ENCODE measurements at regions not wholly inside any gene's neighbourhood (a gene's known extent, or its start where the extent isn't known, plus 50 kb on each side); places are given as distances from the start of the nearest gene placed in this dataset.

DNA sequence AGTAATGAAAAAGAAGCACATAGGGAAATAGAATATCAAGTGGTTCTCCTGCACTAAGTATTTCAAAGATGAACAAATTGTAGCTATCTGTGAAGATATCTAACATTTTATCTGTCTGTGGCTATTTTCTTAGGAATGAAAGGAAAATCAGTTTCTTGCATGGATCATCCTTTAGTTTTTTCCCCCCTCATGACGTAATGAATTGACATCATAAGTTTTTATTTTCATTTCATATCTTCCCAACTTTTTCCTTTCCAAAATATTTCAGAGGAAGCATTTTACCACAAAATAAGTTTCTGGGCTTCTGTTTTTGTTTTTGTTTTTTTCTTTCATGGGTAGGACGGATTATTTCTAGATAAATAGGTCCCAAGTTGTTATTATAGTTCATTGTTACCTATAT, 996.6 kb downstream of the TMEM121 start (continued):
- TF ChIP-seq, protein P1, sequence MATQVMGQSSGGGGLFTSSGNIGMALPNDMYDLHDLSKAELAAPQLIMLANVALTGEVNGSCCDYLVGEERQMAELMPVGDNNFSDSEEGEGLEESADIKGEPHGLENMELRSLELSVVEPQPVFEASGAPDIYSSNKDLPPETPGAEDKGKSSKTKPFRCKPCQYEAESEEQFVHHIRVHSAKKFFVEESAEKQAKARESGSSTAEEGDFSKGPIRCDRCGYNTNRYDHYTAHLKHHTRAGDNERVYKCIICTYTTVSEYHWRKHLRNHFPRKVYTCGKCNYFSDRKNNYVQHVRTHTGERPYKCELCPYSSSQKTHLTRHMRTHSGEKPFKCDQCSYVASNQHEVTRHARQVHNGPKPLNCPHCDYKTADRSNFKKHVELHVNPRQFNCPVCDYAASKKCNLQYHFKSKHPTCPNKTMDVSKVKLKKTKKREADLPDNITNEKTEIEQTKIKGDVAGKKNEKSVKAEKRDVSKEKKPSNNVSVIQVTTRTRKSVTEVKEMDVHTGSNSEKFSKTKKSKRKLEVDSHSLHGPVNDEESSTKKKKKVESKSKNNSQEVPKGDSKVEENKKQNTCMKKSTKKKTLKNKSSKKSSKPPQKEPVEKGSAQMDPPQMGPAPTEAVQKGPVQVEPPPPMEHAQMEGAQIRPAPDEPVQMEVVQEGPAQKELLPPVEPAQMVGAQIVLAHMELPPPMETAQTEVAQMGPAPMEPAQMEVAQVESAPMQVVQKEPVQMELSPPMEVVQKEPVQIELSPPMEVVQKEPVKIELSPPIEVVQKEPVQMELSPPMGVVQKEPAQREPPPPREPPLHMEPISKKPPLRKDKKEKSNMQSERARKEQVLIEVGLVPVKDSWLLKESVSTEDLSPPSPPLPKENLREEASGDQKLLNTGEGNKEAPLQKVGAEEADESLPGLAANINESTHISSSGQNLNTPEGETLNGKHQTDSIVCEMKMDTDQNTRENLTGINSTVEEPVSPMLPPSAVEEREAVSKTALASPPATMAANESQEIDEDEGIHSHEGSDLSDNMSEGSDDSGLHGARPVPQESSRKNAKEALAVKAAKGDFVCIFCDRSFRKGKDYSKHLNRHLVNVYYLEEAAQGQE (IDR thresholded peaks at IDR 0.05) = no peak
- TF ChIP-seq JUND (IDR thresholded peaks at IDR 0.05) (no peak), HNF4G (IDR thresholded peaks at IDR 0.05) (no peak), RAD21 (IDR thresholded peaks at IDR 0.05) (no peak), YY1 (IDR thresholded peaks at IDR 0.05) (no peak), GABPA (IDR thresholded peaks at IDR 0.05 in 1 of 2, conservative IDR thresholded peaks at IDR 0.05 in 1 of 2) (no peak), HNF4A (conservative IDR thresholded peaks at IDR 0.05) (no peak)

DNA sequence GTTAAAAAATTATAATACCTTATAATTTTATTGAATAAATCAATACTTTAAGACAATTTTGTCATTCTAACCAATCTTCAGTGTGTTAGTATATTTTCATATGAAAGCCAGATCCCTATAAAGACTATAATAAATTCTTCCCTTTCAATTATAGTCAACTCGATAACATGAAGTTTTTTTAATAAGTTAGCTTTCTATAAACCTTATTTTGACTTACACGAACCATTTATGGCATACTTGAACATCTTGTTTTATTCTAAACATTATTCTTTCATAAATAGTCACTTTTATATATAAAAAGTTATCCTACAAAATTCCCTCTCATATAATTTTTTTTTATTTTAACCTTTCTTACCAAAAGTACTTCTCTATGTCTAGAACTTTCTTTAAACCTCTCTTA, 1002.3 kb downstream of the TMEM121 start:
- Histone ChIP-seq H3K36me3 (ENCODE audit: control insufficient read depth in 4 of 4, insufficient read depth in 3 of 4, low read depth in 1 of 4, low read length in 3 of 4) (no peaks in the 10 kb centered on the region), H3K4me3 (ENCODE audit: low read depth in 1 of 3, low read length in 3 of 3) (no peak overlapping the region), H3K9ac (ENCODE audit: low read depth in 1 of 2, low read length in 2 of 2) (no peak overlapping the region), H3K9me3 (ENCODE audit: control insufficient read depth in 4 of 4, low read length in 3 of 4) (no peaks in the 10 kb centered on the region), H3K27me3 (ENCODE audit: control insufficient read depth in 4 of 4, insufficient read depth in 4 of 4, low read length in 3 of 4) (peaks cover 0 to 10% (median 0%) of the 10 kb centered on the region in 4 donors), H3K27ac (ENCODE audit: low read depth in 1 of 2, low read length in 2 of 2) (no peak overlapping the region), H3K4me1 (ENCODE audit: control insufficient read depth in 4 of 4, insufficient read depth in 4 of 4, low read length in 3 of 4) (no peaks in the 10 kb centered on the region)
- TF ChIP-seq RAD21 (IDR thresholded peaks at IDR 0.05) = no peak
- TF ChIP-seq FOXA2 (IDR thresholded peaks at IDR 0.05) = no peak
- no peak for TF ChIP-seq YY1 (IDR thresholded peaks at IDR 0.05)
- TF ChIP-seq, protein P1 (IDR thresholded peaks at IDR 0.05) = no peak
- TF ChIP-seq, protein P2, sequence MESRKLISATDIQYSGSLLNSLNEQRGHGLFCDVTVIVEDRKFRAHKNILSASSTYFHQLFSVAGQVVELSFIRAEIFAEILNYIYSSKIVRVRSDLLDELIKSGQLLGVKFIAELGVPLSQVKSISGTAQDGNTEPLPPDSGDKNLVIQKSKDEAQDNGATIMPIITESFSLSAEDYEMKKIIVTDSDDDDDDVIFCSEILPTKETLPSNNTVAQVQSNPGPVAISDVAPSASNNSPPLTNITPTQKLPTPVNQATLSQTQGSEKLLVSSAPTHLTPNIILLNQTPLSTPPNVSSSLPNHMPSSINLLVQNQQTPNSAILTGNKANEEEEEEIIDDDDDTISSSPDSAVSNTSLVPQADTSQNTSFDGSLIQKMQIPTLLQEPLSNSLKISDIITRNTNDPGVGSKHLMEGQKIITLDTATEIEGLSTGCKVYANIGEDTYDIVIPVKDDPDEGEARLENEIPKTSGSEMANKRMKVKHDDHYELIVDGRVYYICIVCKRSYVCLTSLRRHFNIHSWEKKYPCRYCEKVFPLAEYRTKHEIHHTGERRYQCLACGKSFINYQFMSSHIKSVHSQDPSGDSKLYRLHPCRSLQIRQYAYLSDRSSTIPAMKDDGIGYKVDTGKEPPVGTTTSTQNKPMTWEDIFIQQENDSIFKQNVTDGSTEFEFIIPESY (IDR thresholded peaks at IDR 0.05) = no peak
- no peak for TF ChIP-seq HNF4G (IDR thresholded peaks at IDR 0.05)
- TF ChIP-seq FOXA1 (IDR thresholded peaks at IDR 0.05) = no peak
- DNase-seq (ENCODE audit: low spot score) = no peak
- WGBS = 51% methylated on average over 2 of the region's 2 CpGs

DNA sequence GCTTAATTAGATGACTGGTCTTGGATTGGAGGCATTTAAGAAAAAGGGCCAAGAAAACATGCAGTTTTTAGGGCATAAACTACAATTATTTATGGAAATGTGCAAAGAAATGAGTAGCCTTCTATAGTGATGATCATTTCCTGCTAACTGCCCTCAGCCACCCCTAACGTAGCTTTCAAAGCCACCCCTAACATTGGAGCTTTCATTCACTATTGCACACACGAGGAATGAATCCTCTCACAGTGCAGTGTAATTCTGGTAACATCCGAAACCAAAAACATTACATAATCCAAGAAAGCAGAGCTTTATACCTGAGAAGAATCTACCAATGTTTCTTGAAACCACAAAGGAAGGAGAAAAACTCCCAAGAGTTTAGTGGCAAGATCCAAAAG, 1003.6 kb downstream of the TMEM121 start:
- Histone ChIP-seq H3K36me3 (ENCODE audit: control insufficient read depth in 4 of 4, insufficient read depth in 3 of 4, low read depth in 1 of 4, low read length in 3 of 4) (no peaks in the 10 kb centered on the region), H3K9ac (ENCODE audit: low read depth in 1 of 2, low read length in 2 of 2) (no peak overlapping the region), H3K27me3 (ENCODE audit: control insufficient read depth in 4 of 4, insufficient read depth in 4 of 4, low read length in 3 of 4) (peaks cover 0 to 10% (median 0%) of the 10 kb centered on the region in 4 donors), H3K9me3 (ENCODE audit: control insufficient read depth in 4 of 4, low read length in 3 of 4) (no peaks in the 10 kb centered on the region), H3K4me3 (ENCODE audit: low read depth in 1 of 3, low read length in 3 of 3) (no peak overlapping the region), H3K27ac (ENCODE audit: low read depth in 1 of 2, low read length in 2 of 2) (no peak overlapping the region), H3K4me1 (ENCODE audit: control insufficient read depth in 4 of 4, insufficient read depth in 4 of 4, low read length in 3 of 4) (no peaks in the 10 kb centered on the region)
- WGBS = 74% methylated on average over 3 of the region's 3 CpGs
- no peak for TF ChIP-seq JUND (IDR thresholded peaks at IDR 0.05)
- TF ChIP-seq EGR1 (IDR thresholded peaks at IDR 0.05; ENCODE audit: low read depth in 2 of 2) = no peak
- TF ChIP-seq, protein P2 (IDR thresholded peaks at IDR 0.05) = no peak
- no peak for TF ChIP-seq HNF4G (IDR thresholded peaks at IDR 0.05)
- TF ChIP-seq TAF1 (conservative IDR thresholded peaks at IDR 0.05) = no peak
- TF ChIP-seq NR2F2 (IDR thresholded peaks at IDR 0.05) = no peak
- no peak for TF ChIP-seq RAD21 (IDR thresholded peaks at IDR 0.05)
- no peak for DNase-seq (ENCODE audit: low spot score)
